ENCODE measurements at regions not wholly inside any gene's neighbourhood (a gene's known extent, or its start where the extent isn't known, plus 50 kb on each side); places are given as distances from the start of the nearest gene placed in this dataset.
A peak's percentile ranks its signal among the peaks of the same experiment; 100 is the strongest.

DNA sequence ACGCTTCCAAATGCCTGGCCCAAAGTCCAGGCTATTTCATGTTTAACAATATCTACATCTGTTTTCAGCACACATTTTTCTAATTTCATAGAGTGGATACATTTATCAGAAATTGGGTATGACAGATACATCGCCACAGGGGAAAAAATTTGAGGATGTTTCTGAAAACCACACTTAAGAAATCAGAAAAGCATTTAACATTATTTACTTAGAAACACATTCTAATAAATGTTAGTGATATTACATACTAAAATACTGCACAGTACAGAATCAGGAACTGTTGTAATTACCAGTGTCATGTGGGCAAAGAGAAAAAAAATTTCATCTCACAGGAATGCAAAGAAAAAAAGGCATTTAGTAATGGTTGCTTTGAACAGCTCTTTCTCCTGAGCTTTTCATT, 310.5 kb upstream of the KIF2A start:
- ATAC-seq, result no peak; the same call in 2 of the 3 replicates
- TF ChIP-seq, protein P1, sequence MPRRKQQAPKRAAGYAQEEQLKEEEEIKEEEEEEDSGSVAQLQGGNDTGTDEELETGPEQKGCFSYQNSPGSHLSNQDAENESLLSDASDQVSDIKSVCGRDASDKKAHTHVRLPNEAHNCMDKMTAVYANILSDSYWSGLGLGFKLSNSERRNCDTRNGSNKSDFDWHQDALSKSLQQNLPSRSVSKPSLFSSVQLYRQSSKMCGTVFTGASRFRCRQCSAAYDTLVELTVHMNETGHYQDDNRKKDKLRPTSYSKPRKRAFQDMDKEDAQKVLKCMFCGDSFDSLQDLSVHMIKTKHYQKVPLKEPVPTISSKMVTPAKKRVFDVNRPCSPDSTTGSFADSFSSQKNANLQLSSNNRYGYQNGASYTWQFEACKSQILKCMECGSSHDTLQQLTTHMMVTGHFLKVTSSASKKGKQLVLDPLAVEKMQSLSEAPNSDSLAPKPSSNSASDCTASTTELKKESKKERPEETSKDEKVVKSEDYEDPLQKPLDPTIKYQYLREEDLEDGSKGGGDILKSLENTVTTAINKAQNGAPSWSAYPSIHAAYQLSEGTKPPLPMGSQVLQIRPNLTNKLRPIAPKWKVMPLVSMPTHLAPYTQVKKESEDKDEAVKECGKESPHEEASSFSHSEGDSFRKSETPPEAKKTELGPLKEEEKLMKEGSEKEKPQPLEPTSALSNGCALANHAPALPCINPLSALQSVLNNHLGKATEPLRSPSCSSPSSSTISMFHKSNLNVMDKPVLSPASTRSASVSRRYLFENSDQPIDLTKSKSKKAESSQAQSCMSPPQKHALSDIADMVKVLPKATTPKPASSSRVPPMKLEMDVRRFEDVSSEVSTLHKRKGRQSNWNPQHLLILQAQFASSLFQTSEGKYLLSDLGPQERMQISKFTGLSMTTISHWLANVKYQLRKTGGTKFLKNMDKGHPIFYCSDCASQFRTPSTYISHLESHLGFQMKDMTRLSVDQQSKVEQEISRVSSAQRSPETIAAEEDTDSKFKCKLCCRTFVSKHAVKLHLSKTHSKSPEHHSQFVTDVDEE (CRISPR knock-in tag; IDR thresholded peaks at IDR 0.05), result peak; percentile 85; the same call in 1 of the 2 replicates
- TF ChIP-seq, protein P2, sequence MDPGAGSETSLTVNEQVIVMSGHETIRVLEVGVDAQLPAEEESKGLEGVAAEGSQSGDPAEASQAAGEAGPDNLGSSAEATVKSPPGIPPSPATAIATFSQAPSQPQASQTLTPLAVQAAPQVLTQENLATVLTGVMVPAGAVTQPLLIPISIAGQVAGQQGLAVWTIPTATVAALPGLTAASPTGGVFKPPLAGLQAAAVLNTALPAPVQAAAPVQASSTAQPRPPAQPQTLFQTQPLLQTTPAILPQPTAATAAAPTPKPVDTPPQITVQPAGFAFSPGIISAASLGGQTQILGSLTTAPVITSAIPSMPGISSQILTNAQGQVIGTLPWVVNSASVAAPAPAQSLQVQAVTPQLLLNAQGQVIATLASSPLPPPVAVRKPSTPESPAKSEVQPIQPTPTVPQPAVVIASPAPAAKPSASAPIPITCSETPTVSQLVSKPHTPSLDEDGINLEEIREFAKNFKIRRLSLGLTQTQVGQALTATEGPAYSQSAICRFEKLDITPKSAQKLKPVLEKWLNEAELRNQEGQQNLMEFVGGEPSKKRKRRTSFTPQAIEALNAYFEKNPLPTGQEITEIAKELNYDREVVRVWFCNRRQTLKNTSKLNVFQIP (CRISPR knock-in tag; IDR thresholded peaks at IDR 0.05; ENCODE audit: borderline replicate concordance, low read depth), result no peak
- no peak for TF ChIP-seq ZC3H10 (CRISPR knock-in tag; IDR thresholded peaks at IDR 0.05)
- peak; percentile 91 for TF ChIP-seq TCF4 (CRISPR knock-in tag; IDR thresholded peaks at IDR 0.05; ENCODE audit: borderline replicate concordance)
- no peak for TF ChIP-seq BACH2 (CRISPR knock-in tag; IDR thresholded peaks at IDR 0.05; ENCODE audit: borderline replicate concordance)
- TF ChIP-seq ISL1 (CRISPR knock-in tag; IDR thresholded peaks at IDR 0.05), result peak; percentile 74

DNA sequence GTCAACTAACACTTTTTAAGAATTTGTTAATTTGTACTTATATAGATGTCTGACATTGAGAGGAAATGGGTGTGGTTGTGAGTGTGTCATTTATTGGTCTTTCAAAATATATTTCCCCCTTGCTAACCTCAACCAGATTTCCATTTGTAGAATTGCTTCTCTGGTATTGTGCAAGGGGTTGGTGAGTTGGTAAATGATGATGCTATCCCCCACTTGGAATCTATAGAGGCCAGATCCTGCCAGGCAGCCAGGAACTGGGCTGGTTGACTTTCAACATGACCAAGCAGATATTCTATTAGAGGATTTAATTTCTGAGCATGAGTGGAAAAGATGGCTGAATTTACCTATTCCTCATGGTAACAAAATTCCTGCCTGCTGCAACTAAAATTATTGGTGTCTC, 306.6 kb upstream of the KIF2A start:
- no peak for ATAC-seq
- TF ChIP-seq, protein P1 (CRISPR knock-in tag; IDR thresholded peaks at IDR 0.05), result no peak

DNA sequence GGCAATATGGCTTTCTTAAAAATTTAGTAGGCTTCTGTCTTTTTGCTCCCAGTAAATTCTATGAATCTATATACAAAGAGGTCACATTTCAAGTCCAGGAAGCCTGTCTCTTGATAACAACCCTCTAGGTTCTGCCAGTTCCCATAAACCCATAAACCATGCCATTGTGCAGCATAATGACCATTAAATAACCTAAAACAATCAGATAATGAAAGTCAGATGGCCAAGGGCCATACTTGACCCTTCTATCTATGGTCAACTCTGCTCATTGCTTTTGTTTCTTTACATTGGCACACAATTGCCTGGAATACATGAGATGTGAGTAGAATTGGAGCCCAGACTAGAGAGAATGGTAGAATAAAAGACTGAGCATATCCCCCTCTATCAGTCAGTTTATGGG, 305.4 kb upstream of the KIF2A start:
- TF ChIP-seq TCF4 (CRISPR knock-in tag; IDR thresholded peaks at IDR 0.05; ENCODE audit: borderline replicate concordance), result peak; percentile 70; the same call in 1 of the 2 replicates
- no peak for TF ChIP-seq ESRRG (CRISPR knock-in tag; IDR thresholded peaks at IDR 0.05)
- 0 out of 2 replicates have a peak, but pooled peaks have one; percentile 57 for TF ChIP-seq GLIS3 (CRISPR knock-in tag; IDR thresholded peaks at IDR 0.05)
- TF ChIP-seq, protein P1 (CRISPR knock-in tag; IDR thresholded peaks at IDR 0.05), result peak; percentile 32; the same call in 1 of the 2 replicates
- no peak for ATAC-seq

DNA sequence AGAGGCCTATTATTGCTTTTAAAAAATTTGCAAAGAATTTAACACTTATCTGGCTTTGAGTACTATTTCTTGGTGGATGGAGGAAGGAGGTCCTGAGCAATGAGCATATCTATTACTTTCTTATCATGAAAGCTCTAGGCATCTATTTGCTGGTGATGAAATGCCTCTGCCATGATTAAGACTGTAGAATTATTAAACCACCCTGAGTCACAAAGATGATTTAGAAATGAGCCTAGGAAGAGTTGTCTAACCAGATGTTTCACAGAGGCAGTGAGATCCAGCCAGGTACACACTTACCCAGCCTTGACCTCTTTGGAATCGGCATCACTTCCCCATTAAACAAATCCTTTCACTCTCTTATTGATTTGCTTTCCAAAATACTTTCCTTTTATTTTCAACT, 304.4 kb upstream of the KIF2A start:
- TF ChIP-seq ZFP3 (CRISPR knock-in tag; IDR thresholded peaks at IDR 0.05), result no peak
- no peak for TF ChIP-seq ISL1 (CRISPR knock-in tag; IDR thresholded peaks at IDR 0.05)
- no peak for TF ChIP-seq SNAI2 (CRISPR knock-in tag; IDR thresholded peaks at IDR 0.05)
- no peak for TF ChIP-seq OSR1 (CRISPR knock-in tag; IDR thresholded peaks at IDR 0.05)
- no peak for TF ChIP-seq PPARA (CRISPR knock-in tag; IDR thresholded peaks at IDR 0.05; ENCODE audit: borderline replicate concordance)
- no peak for TF ChIP-seq CSDC2 (CRISPR knock-in tag; IDR thresholded peaks at IDR 0.05)
- TF ChIP-seq, protein P1 (CRISPR knock-in tag; IDR thresholded peaks at IDR 0.05), result no peak
- no peak for TF ChIP-seq ZC3H10 (CRISPR knock-in tag; IDR thresholded peaks at IDR 0.05)
- ATAC-seq, result no peak
